Glomerular visceral epithelial cell (primary cell): ENCODE measurements at regions not wholly inside any gene's neighbourhood (a gene's known extent, or its start where the extent isn't known, plus 50 kb on each side); places are given as distances from the start of the nearest gene placed in this dataset.

Source experiments
- DNase-seq: peaks from one replicate; pipeline ENCODE4 v3.0.0-alpha.2; 2016; ENCODE audit errors: extremely low spot score

DNA sequence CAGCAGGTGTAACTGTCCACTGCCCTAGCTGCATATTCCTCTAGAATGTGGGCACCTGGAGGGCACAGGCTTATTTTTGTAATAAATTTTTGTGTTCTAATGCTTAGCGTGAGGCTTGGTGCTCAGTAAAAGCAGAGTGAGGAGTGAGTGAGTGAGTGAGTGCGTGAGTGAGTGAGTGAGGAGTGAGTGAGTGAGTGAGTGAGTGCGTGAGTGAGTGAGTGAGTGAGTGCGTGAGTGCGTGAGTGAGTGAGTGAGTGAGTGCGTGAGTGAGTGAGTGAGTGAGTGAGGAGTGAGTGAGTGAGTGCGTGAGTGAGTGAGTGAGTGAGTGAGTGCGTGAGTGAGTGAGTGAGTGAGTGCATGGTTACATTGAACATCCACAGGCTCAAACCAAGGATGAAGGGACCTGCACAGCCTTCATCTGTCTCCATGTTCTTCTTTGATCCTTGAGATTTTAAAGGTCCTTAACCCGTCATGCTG is 371.5 kb downstream of the MED10 start:
- DNase-seq: no peak

- no peak for DNase-seq
Measured at GRCh38 chr5:6003040-6003825, 375.1 kb downstream of the MED10 start.

DNA sequence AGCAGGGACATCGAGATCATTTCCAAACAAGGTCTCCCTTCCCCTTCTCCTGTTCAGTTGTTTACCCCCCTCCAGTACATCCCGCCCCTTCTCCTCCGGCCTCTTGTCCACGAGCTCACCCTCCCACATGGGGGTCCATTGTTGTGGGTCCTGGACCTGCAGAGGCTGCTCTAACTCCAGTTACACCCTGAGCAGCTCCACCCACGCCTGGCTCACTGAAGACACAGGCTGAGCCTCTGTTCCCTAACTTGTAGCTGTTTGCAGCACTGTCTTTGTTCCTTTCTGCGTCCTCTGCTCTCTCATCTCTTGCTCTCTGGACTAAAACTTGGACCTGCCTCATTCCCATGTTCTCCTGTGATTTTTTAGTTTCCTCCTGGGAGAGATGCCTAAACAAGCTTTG is 377.5 kb downstream of the MED10 start:
- DNase-seq: no peak

DNA sequence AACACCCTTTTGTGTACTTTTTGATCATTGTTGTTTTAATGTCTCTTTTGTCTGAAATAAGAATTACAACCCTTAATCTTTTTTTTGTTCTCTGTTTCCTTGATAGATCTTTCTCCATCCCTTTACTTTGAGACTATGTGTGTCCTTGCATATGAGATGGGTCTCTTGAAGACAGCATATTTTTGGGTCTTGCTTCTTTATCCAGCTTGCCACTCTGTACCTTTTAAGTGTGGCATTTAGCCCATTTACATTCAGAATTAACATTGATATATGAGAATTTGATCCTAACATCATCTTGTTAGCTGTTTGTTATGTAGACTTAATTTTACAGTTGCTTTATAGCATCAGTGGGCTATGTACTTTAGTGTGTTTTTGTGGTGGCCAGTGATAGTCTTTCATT is 382.5 kb downstream of the MED10 start:
- no peak for DNase-seq

GRCh38 chr5:5986492-5987178 is 391.7 kb downstream of the MED10 start:
- no peak for DNase-seq

DNA sequence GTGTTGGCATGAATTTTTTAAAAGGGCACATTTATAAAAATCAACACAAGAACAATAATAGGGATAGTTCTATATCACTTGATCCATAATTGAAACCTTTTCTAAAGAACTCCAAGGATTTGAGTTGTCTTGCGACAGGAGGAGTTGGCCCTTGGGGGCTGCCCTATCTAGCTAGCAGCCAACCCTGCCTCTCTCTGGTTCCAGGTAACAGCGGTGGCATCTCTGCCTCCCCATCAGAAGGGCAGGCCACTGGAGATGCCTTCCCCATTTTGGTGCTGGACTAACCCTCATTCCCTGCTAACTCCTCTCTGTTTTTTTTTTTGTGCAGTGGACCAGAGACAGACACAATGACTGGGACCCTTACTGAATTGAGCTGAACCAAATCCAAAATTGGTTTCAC is 393.0 kb downstream of the MED10 start:
- DNase-seq: no peak

DNA sequence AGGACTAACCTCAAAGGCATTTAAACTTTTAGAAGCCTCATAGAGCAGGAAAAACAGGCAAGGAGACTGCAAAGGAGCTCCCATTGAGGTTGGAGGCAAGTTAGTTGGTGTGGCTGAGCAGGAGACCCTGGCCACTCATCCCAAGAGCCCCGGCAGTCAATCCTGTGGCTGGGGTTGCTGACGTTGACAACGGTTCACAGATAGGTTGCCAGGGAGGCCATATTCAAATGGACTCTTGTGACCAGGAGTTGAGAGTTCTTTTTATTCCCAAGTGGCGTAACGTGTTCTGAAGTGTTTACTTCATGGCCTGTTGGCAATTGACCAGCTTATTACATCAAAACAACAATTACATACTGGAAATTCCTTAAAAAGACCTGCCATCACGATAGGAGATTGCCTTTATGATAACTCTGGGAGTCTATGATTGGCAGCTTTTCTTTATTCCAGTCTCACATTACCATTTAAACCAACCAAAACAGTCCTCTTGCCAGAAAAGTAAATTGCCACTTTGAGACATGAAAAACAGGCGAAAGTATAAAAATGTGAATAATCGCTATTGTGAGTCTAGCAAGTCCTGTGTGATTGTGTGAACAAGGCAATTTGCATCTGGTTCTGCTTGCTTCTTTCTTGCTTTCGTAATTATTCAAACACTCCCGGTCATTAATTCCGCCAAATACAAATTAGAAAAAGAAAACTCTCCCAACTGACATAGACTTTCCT is 394.9 kb downstream of the MED10 start:
- no peak for DNase-seq

DNA sequence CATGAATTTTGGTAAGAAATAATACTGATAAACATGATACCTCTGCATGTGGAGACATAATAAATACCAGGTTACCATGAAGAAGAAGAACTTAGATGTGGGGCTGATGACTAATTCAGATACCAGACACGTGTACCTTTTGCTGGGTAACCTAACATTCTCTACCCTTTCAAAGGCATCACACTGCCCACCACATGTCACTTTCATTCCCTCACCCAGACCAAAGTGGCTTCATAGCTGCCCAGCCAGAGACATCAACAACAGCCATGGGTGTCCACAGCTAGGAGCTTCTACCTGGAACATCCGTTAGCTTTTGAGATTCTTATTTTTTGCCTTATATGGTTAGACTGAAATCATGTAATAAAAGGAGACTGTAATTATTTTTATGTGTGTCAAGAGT is 396.8 kb downstream of the MED10 start:
- no peak for DNase-seq

DNA sequence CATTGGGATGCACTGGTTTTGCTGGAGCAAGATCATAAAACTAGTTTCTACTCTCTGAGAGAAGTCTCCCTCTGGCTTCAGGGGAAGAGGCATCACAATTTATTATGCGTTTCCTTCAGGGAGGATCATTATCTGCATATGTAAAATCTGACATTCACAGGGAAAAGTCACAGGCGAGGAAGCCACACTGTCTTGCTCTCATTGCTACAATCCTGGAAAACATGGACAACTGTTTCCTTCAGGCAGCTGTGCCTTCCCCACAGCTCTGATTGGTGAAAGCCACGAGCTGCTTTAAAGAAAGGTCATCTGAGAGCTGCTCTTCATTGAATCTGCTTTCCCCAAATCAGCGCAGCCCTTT is 397.8 kb downstream of the MED10 start:
- no peak for DNase-seq

DNA sequence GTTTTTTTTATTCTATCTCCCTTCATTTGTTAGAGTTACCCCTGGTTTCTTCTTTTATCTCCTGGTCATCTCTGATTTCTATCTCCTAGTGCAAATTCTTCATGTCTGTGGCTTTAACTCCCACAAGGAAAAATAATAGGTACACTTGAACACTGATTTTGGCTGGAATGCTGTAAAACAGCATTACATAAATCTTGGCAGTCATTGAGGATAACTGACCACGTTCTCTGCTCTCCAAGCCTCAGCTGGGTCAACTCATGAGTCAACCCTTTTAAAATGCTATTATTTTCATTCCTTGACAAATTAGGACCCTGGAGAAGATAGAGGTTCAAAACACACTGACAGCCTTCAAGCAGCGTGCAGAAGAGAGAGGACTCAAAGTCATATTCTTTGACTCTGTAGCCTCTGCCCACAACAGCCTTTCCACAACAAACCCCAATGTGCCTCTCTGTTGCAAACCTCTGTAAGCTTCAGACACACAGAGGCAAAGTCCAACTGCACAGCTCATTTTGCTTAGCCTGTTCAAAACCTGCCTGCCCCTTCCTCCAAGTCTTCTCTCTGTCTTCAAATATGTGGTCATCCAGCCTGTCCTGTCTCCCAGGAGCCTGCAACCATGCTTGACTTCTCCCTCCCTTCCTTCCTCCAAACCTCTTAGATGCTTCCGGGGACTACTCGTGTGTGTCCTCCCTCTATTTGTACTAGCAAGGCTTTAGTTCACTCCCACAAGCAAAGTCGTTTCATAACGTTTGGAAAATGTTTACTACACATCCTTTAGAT is 398.4 kb downstream of the MED10 start:
- DNase-seq: no peak

GRCh38 chr5:5979377-5979760 is 399.0 kb downstream of the MED10 start:
- no peak for DNase-seq

DNA sequence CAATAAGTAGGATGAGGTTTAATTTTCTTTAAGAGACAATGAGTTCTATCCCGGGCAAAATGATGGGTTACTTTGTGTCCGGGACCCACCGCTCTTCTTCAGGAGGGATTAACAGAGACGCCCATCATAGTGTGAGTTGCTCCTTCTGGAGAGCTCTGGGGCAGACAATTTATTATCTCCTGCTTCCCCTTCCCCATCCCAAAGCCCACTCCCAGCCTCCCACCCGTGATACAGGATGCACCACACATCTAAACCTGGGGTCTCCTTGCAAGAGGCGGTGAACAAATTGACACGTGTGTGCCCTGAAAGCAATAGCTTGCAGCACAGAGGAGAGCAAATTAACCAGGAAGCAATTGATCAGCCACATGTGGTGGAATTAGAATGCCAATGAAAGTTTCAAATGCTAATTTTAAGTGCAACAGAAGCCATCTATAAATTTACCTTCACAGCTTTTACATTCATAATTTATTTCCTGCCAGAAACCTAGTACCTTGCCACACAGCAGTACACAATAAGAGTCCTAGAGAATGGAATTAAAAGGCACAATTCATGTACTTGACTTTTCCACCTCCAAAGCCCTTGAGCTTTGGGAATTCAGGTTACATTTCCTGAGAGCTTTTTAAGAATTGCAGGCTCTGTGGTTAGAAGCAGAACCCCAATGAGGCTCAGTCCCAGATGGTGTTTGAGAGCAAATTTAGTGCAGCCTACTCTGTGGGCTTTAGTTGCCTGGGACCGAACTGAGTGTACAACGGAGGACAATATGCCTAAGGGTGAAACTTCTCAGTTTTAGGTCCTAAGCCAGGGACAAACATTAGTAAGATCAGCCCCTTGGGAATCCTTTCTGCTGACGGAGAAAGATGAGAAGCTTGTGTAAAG is 399.6 kb downstream of the MED10 start:
- no peak for DNase-seq

DNA sequence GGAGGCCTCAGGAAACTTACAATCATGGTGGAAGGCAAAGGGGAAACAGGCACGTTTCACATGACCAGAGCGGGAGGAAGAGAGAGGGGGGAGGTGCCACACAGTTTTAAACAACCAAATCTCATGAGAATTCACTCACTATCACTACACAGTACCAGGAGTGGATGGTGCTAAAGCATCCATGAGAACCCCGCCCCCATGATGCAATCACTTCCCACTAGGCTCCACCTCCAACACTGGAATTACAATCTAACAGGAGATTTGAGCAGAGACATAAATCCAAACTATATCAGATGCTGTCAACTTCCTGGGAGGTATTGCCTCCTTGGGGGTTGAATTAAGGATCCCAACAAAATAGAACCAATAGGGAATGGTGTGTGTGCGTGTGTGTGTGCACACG is 407.1 kb downstream of the MED10 start:
- DNase-seq: no peak

- DNase-seq: no peak
Measured at GRCh38 chr5:5969942-5970483, 408.3 kb downstream of the MED10 start.

DNA sequence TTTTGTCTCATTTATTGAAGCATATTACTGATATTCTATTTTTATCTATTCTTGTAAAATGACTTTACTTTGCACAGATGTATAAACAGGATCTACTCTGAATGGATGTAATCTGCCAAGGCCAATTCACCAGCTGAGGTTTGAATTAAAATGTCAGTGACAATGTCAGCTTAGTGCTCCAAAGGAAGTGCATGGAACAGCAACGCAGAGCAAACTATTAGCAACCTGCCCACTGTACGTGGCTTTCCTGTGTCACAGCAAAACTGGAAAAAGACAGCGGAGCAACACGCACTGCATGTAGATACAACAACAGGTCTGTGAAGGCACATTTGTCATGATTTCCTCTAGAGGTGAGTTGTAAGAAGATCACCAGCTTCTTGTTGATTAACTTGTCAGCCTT is 409.4 kb downstream of the MED10 start:
- DNase-seq: no peak

DNA sequence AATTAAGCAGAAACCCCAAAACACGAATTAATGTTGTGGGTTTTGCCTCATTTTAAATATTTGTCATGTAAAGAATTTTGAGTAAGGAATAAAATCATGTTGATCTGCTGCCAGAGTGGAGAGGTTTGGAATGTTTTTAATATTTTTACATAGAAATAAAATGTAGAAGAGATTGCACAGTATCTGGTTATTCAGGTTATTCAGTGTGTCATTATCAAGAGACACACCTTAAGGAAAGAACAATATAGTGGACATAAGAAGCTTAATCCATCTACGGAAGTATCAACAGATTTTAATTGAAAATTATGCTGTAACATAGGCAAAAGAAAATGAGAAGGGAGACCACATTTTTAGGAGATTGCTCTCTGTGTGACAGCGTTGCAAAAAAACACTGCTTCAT is 410.4 kb downstream of the MED10 start:
- no peak for DNase-seq

GRCh38 chr5:5967373-5967772 is 411.0 kb downstream of the MED10 start:
- no peak for DNase-seq

- no peak for DNase-seq
Measured at GRCh38 chr5:5965132-5965531, 413.2 kb downstream of the MED10 start.

- DNase-seq: no peak
Measured at GRCh38 chr5:5964347-5964746, 414.0 kb downstream of the MED10 start.

- DNase-seq: no peak
Measured at GRCh38 chr5:5957737-5958136, 420.6 kb downstream of the MED10 start.

DNA sequence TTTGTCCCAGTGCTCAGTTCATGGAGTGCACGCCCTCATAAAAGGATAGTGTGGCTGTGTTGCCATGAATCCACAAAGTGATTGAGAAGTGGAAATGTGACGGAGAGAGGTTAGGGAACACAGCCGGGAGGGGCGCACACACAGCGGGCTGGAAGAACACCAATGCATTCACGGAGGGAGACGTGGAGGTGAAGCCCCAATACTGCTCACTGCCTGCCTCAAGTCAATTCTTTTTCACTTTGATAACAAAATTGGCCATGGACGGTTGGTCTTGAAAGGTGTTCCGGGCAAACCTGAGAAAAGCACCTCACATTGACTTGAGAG is 424.1 kb downstream of the MED10 start:
- no peak for DNase-seq
